Stimulated activated CD8-positive, alpha-beta memory T cell treated with anti-CD3 and anti-CD28 coated beads, Interleukin-15, amount 100 ng/mL, for 1 hour (primary cell): ENCODE measurements at regions not wholly inside any gene's neighbourhood (a gene's known extent, or its start where the extent isn't known, plus 50 kb on each side); places are given as distances from the start of the nearest gene placed in this dataset.

Experiments
- DNase-seq: peaks from one replicate; pipeline ENCODE4 v3.0.0-alpha.2; 2020; ENCODE audit warnings: low read depth

GRCh38 chr5:173764332-173765028, 123.7 kb upstream of the CPEB4 start:
- no peak for DNase-seq

- no peak for DNase-seq
These were observed 123.0 kb upstream of the CPEB4 start for GRCh38 chr5:173765029-173765644.

DNA sequence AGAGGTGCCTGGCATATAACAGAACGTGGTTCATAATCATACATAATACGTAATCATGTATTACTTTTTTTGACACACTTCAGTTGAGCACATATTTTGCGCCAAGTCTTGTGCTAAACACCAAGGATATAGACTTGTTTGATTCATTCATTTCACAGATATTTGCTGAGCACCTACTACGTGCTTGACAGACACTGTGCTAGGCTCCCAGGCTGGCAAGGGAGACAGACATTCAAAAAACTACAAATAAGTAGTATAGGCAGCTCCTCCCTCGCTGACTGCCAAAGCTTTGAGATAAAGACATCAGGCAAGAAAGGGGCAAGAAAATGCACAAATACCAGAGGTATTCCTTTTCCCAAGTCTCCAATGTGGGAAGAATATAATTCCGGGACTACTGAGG, 122.5 kb upstream of the CPEB4 start:
- DNase-seq, result no peak

GRCh38 chr5:173767574-173768266, 120.4 kb upstream of the CPEB4 start:
- DNase-seq, result no peak

GRCh38 chr5:173768267-173768806, 119.8 kb upstream of the CPEB4 start:
- DNase-seq, result no peak

- no peak for DNase-seq
These were observed 119.3 kb upstream of the CPEB4 start for GRCh38 chr5:173768891-173769290.

DNA sequence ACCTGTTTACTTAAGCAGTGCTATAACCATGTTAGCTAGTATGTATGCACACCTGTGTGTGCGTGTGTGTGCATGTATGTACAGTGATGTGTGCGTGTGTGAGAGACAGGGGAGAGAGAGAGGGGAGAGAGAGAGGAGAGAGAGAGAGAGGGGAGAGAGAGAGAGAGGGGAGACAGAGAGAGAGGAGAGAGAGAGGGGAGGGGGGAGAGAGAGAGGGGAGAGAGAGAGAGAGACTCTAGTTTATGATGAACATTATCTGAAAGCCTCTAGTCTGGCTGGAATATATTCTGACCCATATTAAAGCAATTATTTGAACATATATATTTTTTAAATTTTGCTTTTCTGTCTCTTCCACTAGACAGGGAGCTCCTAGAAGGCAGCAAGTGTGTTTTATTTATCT, 117.5 kb upstream of the CPEB4 start:
- no peak for DNase-seq

DNA sequence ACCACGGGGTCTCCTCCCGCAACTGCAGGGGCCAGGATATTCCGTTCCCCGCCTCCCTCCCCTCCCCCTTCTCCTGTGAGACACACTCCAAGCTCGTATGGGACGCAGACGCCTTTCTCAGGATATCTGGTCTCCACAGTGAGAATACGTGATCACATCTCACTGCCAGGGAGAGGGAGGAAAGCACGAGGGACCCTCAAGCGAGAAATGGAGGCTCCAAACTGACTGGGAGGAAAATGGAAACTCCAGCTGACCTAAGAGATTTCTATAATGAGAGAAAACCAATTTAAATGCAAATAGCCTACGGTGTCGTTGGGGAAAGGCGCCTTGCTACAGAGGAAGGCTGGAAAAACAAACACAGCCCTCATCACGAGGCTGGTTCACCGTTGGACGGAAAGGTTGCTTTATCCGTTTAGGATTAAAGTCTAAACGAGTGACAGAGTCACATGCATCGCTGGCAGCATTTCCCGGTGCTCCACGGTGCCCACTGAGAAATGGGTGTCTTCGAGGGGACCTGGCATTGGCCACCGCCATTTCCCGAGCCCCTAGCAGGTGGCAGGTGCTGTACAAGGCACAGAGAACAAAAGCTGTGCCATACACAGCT, 116.9 kb upstream of the CPEB4 start:
- DNase-seq, result no peak

DNA sequence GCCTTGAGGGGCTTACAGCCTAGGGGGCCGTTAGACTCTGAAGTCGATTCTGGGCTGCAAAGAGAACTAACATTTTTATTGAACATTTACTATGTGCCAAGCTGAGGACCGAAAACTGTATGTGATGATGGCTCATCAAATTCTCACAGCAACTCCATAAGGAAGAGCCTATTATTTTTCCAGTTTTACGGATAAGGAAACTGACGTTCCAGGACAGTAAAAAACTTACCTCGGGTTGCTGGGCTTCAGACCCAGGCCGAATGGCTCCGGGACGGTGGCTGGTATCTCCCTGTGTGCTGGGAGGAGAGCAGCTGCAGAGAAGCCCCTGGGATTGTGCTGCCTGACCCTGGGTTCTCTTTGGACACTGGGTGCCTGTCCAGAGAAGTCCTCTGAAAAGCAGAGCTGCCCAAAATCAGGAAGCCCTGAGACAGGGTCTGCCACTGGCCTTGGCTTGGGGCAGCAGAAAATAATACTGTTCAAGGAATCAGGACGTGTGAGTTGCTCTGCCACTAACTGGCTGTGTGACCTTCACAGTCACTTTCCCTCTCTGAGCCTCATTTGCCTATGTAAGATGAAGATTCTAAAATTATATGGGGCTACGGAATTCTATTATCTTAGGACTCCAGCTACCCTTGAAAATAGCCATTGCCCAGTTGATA, 116.3 kb upstream of the CPEB4 start:
- DNase-seq, result no peak

- no peak for DNase-seq
These were observed 115.6 kb upstream of the CPEB4 start for GRCh38 chr5:173772384-173773059.

DNA sequence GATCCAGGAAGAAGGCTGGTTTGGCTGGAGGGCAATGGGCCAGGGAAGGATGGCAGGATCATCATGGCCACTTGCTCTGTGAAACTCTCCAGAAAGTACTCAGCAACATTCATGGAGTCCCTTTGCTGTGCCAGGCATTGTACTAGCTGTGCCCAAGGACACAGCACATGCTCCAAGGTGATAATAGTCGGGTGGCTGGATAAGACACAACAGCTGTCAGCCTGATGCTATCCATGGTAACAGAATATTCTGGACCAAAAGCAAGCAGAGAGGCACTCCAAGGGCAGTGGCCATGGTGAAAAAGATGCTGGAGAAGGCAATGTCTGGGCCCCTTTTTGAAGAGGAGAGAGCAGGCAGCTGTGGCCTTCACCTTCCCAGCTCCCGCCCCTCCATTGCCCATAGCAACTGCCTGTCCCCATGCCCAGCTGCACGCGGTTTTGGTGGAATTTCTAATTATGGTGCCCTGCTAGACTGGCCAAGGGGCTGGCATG, 113.8 kb upstream of the CPEB4 start:
- DNase-seq, result no peak

GRCh38 chr5:173775261-173776197, 112.6 kb upstream of the CPEB4 start:
- DNase-seq, result no peak

DNA sequence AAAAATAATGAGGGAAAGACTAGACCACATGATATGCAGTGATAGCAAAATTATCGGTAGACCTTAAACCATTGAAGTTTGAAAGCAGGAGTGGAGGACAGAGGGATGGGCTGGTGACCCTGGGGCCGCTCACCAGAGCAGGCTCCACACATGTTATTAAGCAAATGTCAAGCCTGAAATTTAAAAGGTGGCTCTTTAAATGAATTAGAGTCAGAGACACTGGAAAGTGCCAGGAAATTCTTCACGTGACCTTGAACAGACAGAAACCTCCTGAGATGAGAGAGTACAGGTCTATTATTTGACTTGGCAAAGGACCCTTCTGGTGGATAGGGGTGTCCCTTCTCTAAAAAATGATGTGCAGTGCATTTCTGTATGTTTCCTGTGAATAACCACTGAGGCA, 111.0 kb upstream of the CPEB4 start:
- no peak for DNase-seq

- no peak for DNase-seq
These were observed 110.5 kb upstream of the CPEB4 start for GRCh38 chr5:173777674-173778073.

- no peak for DNase-seq
These were observed 109.9 kb upstream of the CPEB4 start for GRCh38 chr5:173778152-173778782.

DNA sequence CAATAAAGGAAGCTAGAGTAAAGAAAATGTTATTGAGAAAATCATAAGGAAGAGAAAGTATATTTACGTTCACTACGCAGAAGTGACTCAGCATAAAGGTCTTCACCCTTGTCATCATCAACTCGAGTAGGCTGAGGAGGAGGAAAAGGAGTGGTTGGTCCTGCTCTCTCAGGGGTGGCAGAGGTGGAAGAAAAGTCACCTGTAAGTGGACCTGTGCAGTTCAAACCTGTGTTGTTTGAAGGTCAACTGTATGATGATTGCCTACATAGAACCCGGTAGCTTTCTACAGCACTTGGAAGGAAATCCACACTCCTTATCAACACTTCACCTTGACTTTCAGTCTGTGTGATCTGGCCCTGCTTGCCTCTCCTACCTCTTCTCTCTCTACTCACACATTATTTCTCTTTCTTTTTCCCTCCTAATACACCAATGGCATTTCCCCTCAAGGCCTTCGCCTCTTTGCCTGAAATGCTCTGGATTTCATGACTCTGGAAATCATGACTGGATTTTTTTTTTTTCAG, 109.3 kb upstream of the CPEB4 start:
- DNase-seq, result no peak

DNA sequence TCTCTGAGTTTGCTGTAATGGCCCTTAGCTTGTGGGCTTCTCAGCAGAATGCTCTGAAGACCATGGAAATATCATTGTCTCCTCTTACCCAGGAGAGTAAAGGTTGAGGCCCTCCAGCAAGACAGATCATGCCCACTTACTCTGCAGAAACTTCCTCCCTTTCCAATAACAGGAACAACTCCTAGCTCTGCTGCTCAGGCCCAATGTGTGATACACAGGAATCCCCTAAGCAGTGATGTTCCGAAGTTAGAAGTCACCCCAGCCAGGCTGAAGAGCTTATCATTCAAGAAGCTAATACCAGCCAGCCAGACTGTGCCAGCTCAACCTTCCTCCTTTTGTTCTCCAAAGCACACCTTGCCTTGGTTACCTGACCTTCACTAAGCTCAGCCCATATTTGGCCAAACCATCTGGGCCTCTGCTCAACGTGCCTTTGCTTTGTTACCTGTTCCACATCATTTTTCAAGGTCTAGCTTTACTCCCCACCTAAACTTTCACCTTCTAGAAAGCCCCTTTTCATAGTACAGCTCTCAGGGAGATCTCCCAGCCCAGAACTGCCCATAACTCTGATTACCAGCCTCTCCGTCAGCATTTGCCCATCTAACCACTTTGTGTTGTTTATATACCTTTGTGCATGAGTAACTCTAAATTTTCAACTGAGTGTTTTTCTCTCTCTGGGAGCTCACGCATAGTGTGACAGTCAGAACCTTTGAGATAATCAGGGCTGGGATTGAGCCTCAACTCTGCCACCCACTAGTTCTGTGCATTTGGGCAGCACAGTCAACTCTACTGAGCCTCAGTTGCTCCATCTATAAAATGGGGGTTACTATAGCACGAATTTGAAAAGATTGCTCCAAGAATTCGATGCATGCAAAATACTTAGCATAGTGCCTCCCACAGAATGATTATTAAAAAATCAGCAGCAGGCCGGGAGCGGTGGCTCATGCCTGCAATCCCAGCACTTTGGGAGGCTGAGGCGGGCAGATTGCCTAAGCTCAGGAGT, 107.6 kb upstream of the CPEB4 start:
- no peak for DNase-seq

DNA sequence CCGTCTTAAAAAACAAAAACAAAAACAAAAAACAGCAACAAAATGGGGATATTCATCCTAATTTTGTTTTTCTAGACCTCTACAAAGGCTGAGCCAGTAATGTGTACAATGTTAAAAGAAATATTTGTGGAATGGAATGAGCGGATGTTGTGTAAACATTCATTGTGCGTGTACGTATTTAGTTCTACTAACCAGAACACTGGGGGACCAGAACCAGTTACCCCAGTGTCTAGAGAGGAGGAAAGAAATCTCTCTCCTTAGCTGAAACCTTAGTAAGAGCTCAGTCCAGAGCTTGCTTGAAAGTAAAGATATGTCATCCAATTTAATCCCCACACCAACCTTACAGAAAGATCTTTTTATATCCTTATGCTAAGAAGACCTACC, 106.7 kb upstream of the CPEB4 start:
- DNase-seq, result no peak
